HCT116 (cell line): ENCODE measurements at regions not wholly inside any gene's neighbourhood (a gene's known extent, or its start where the extent isn't known, plus 50 kb on each side); places are given as distances from the start of the nearest gene placed in this dataset.
A peak's percentile ranks its signal among the peaks of the same experiment; 100 is the strongest.
"Not testable (repeated sequence)": the region's sequence is repeated elsewhere in the genome, so short reads cannot be mapped to it uniquely, and the experiment has no call there.

Experiments
- ATAC-seq: fragments of 200-7000 bp; cut with Tn5 transposase; 2 replicates; pipeline ENCODE4 v1.9.1; 2020; ENCODE audit warnings: mild to moderate bottlenecking, moderate library complexity
- BruUV-seq: library from RNA; stranded (reverse); fragments of 400-500 nt; replicated peaks from 2 replicates; lab custom pipeline; 2021; lab: Mats Ljungman, UMichigan
- CTCF ChIA-PET: fragments of 300-600 bp; sonication (Branson Sonifier 250); formaldehyde crosslinking; loops from one replicate; lab custom pipeline; 2021; ENCODE audit warnings: antibody characterized with exemption; lab: Charles Lee
- POLR2A ChIA-PET: fragments of 300-600, 350-600 bp; sonication (Branson Sonifier 250); formaldehyde crosslinking; loops from one replicate; lab custom pipeline; 2021; ENCODE audit warnings: antibody characterized with exemption; lab: Charles Lee
- RAD21 ChIA-PET, 2 experiments: fragments of 300-600 bp; sonication (Branson Sonifier 250); formaldehyde crosslinking; loops; one replicate each; lab custom pipeline; 2023; ENCODE audit warnings: low total read pairs in 2 of 2; ENCODE audit not compliant: uncharacterized antibody in 2 of 2, unreplicated experiment in 2 of 2, low non-redundant PET in 1 of 2; lab: Charles Lee
- DNase-seq: peaks from one replicate; pipeline ENCODE4 v3.0.0-alpha.2; 2010; ENCODE audit warnings: low read depth, low spot score
- H2AFZ ChIP-seq: fragments of 200-600 bp; shearing (Covaris generic), sonication (generic); 2 replicates; pipeline ENCODE4 v1.6.1; 2017; ENCODE audit warnings: low read depth, mixed run types, mixed read lengths, antibody characterized with exemption, low read length; ENCODE audit not compliant: poor library complexity, severe bottlenecking
- H3K27ac ChIP-seq: 2 replicates; pipeline ENCODE4 v1.5.1; 2012; ENCODE audit warnings: low read depth, low read length
- H3K27me3 ChIP-seq: fragments of 200-600 bp; sonication (generic); 2 replicates; pipeline ENCODE4 v1.6.1; 2016; ENCODE audit warnings: mixed run types, low read length, mixed read lengths; ENCODE audit not compliant: insufficient read depth
- H3K36me3 ChIP-seq, 2 experiments: fragments of 200-500 bp in 1 of 2; fragments of 200-600 bp in 1 of 2; sonication (Bioruptor generic) in 1 of 2; sonication (generic) in 1 of 2; 2 replicates each; pipeline versions ENCODE4 v1.5.1 to v1.6.1; 2014 to 2016; ENCODE audit warnings: low read length in 2 of 2, inconsistent platforms in 1 of 2, mixed read lengths in 1 of 2, mixed run types in 1 of 2; ENCODE audit not compliant: insufficient read depth in 2 of 2, control insufficient read depth in 1 of 2
- H3K4me1 ChIP-seq, 2 experiments: fragments of 200-600 bp in 1 of 2; sonication (generic) in 1 of 2; 2 replicates each; pipeline versions ENCODE4 v1.5.1 to v1.6.1; 2012 to 2017; ENCODE audit warnings: low read length in 2 of 2, inconsistent platforms in 1 of 2, mild to moderate bottlenecking in 1 of 2, mixed read lengths in 1 of 2, mixed run types in 1 of 2, moderate library complexity in 1 of 2; ENCODE audit not compliant: insufficient read depth in 2 of 2, control insufficient read depth in 1 of 2
- H3K4me2 ChIP-seq: fragments of 200-600 bp; sonication (generic); 2 replicates; pipeline ENCODE4 v1.6.1; 2017; ENCODE audit warnings: mixed run types, low read length, mixed read lengths
- H3K4me3 ChIP-seq, 2 experiments: fragments of 200-600 bp in 1 of 2; sonication (generic) in 1 of 2; replicated peaks in 1 of 2; 2 replicates each; pipeline ENCODE4 v1.5.1; 2011 to 2016; ENCODE audit warnings: low read length in 2 of 2, control low read depth in 1 of 2, low read depth in 1 of 2, mild to moderate bottlenecking in 1 of 2, mixed read lengths in 1 of 2, mixed run types in 1 of 2
- H3K79me2 ChIP-seq: fragments of 200-600 bp; sonication (generic); 2 replicates; pipeline ENCODE4 v1.6.1; 2017; ENCODE audit warnings: mild to moderate bottlenecking, mixed run types, low read length, moderate library complexity, mixed read lengths; ENCODE audit not compliant: insufficient read depth
- H3K9ac ChIP-seq: fragments of 200-600 bp; sonication (generic); 2 replicates; pipeline ENCODE4 v1.6.1; 2016; ENCODE audit warnings: low read length, mixed read lengths
- H3K9me2 ChIP-seq: fragments of 200-600 bp; sonication (generic), shearing (Covaris generic); 2 replicates; pipeline ENCODE4 v1.6.1; 2017; ENCODE audit warnings: mixed run types, mild to moderate bottlenecking, moderate library complexity; ENCODE audit not compliant: insufficient read depth
- H3K9me3 ChIP-seq, 2 experiments: fragments of 200-500 bp in 1 of 2; fragments of 200-600 bp in 1 of 2; sonication (Bioruptor generic) in 1 of 2; sonication (generic) in 1 of 2; 2 replicates each; pipeline ENCODE4 v1.6.1; 2014 to 2017; ENCODE audit warnings: low read length in 2 of 2, mixed read lengths in 2 of 2, inconsistent platforms in 1 of 2, low read depth in 1 of 2, mild to moderate bottlenecking in 1 of 2, mixed run types in 1 of 2, moderate library complexity in 1 of 2; ENCODE audit not compliant: control insufficient read depth in 1 of 2, insufficient read depth in 1 of 2
- H4K20me1 ChIP-seq: fragments of 200-600 bp; sonication (generic), shearing (Covaris generic); 2 replicates; pipeline ENCODE4 v1.6.1; 2017; ENCODE audit warnings: mixed run types, mild to moderate bottlenecking, moderate library complexity; ENCODE audit not compliant: insufficient read depth
- JUND ChIP-seq: IDR thresholded peaks from 2 replicates; pipeline ENCODE4 v1.6.1; 2012
- POLR2AphosphoS5 ChIP-seq: IDR thresholded peaks from 2 replicates; pipeline ENCODE4 v1.6.1; 2011; ENCODE audit warnings: mild to moderate bottlenecking, low read depth, low read length, moderate library complexity
- RAD21 ChIP-seq: IDR thresholded peaks from 2 replicates; pipeline ENCODE4 v1.6.1; 2012; ENCODE audit warnings: low read depth, mild to moderate bottlenecking
- SIN3A ChIP-seq: IDR thresholded peaks from 2 replicates; pipeline ENCODE4 v1.6.1; 2012; ENCODE audit warnings: low read depth
- ZBTB33 ChIP-seq: IDR thresholded peaks from 2 replicates; pipeline ENCODE4 v1.6.1; 2011; ENCODE audit warnings: mild to moderate bottlenecking, low read length, moderate library complexity; ENCODE audit not compliant: insufficient replicate concordance; ENCODE audit errors: extremely low read depth
- ZNF274 ChIP-seq: fragments of 200-500 bp; sonication (Bioruptor generic); IDR thresholded peaks from 2 replicates; pipeline ENCODE4 v1.6.1; 2014; ENCODE audit warnings: mild to moderate bottlenecking, low read depth, low read length, inconsistent platforms
- intact Hi-C: fragments of 100-400 bp; cut with micrococcal nuclease; formaldehyde crosslinking; loops from 2 replicates; pipeline ENCODE4 v1.10.0; 2022
- TF ChIP-seq, protein P1 (sequence below): IDR thresholded peaks from 2 replicates; pipeline ENCODE4 v1.6.1; 2012

DNA sequence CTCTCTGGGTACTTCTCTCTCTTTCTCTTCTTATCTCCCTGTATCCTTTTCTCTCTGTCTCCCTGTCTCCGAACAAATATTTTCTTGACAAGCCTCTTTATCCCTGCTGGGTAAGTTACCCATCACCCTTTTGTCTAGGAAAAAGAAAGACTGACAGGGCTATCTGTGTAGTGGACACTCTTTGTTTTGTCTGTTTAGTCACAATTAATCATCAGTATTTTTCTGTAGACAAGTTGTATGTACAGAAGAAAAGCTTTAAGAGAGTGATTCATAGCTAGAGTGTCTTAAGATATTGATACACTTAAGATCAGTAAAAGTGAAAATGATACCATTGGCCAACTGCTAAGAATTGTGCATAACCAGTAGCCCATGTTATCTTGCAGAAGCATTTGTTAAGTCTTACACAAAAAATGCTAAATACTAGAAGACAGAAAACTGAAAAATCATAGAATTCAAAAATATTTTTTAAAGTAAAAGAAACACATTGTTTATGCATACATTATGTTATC, 1043.8 kb upstream of the EDIL3 start:
- H3K9ac ChIP-seq = no peak overlapping the region
- no peak overlapping the region for H3K27ac ChIP-seq
- no peak overlapping the region for H3K4me2 ChIP-seq
- H3K9me3 ChIP-seq = no peaks in the 10 kb centered on the region
- H3K79me2 ChIP-seq = no peaks in the 10 kb centered on the region
- no peaks in the 10 kb centered on the region for H3K36me3 ChIP-seq
- POLR2A ChIA-PET = no interaction called here
- DNase-seq (no peak), ATAC-seq (no peak)
- no peak overlapping the region for H3K4me3 ChIP-seq
- intact Hi-C loops = no loop called here
- no peaks in the 10 kb centered on the region for H3K9me2 ChIP-seq
- no peaks in the 10 kb centered on the region for H3K4me1 ChIP-seq
- H4K20me1 ChIP-seq = no peaks in the 10 kb centered on the region
- no TSS peak for BruUV-seq
- CTCF ChIA-PET = no interaction called here
- no peak for TF ChIP-seq ZBTB33
- TF ChIP-seq ZNF274 = no peak
- TF ChIP-seq JUND = no peak
- TF ChIP-seq POLR2AphosphoS5 = no peak
- no peak for TF ChIP-seq RAD21
- no peak for TF ChIP-seq SIN3A
- TF ChIP-seq, protein P1, sequence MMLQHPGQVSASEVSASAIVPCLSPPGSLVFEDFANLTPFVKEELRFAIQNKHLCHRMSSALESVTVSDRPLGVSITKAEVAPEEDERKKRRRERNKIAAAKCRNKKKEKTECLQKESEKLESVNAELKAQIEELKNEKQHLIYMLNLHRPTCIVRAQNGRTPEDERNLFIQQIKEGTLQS = no peak
- RAD21 ChIA-PET = no interaction called here
- peak overlapping the region; percentile 49 for H2AFZ ChIP-seq
- H3K27me3 ChIP-seq = no peaks in the 10 kb centered on the region

GRCh38 chr5:85431726-85432125, 1047.0 kb upstream of the EDIL3 start:
- H3K4me3 ChIP-seq, H4K20me1 ChIP-seq, H3K27me3 ChIP-seq, H3K4me2 ChIP-seq, H3K9me2 ChIP-seq, H3K4me1 ChIP-seq, DNase-seq, ATAC-seq, CTCF ChIA-PET, H3K9me3 ChIP-seq, H2AFZ ChIP-seq, BruUV-seq, H3K79me2 ChIP-seq, H3K27ac ChIP-seq, RAD21 ChIA-PET, H3K9ac ChIP-seq, POLR2A ChIA-PET, H3K36me3 ChIP-seq, intact Hi-C loops: not testable (repeated sequence)
